PFSK-1 (cell line): ENCODE measurements at regions not wholly inside any gene's neighbourhood (a gene's known extent, or its start where the extent isn't known, plus 50 kb on each side); places are given as distances from the start of the nearest gene placed in this dataset.

ENCODE experiments used
- FOXP2 ChIP-seq: optimal IDR thresholded peaks from 2 replicates; pipeline ENCODE3; 2011; ENCODE audit warnings: borderline replicate concordance, control low read depth, inconsistent platforms; ENCODE audit not compliant: insufficient read depth; ENCODE audit errors: extremely low read length, extremely low read depth
- POLR2AphosphoS5 ChIP-seq: IDR thresholded peaks from 2 replicates; pipeline ENCODE4 v1.6.1; 2012; ENCODE audit warnings: low read depth, mild to moderate bottlenecking, control low read depth, low read length, moderate library complexity
- REST ChIP-seq, 2 experiments: IDR thresholded peaks; 2 replicates each; pipeline versions ENCODE4 v1.6.1 to v1.8.0; 2011 to 2012; ENCODE audit warnings: low read depth in 2 of 2, low read length in 2 of 2, control low read depth in 1 of 2, inconsistent platforms in 1 of 2, mild to moderate bottlenecking in 1 of 2, moderate library complexity in 1 of 2; ENCODE audit not compliant: insufficient read depth in 1 of 2
- SIN3A ChIP-seq: IDR thresholded peaks from 2 replicates; pipeline ENCODE4 v1.6.1; 2012; ENCODE audit warnings: mild to moderate bottlenecking, low read length, moderate library complexity, borderline replicate concordance; ENCODE audit not compliant: insufficient read depth
- TAF1 ChIP-seq: IDR thresholded peaks from 2 replicates; pipeline ENCODE4 v1.6.1; 2012; ENCODE audit warnings: low read length, control low read depth, borderline replicate concordance; ENCODE audit not compliant: insufficient read depth

- no peak for TF ChIP-seq REST (IDR thresholded peaks at IDR 0.05; ENCODE audit: insufficient read depth in 1 of 2, low read depth in 2 of 2, low read length in 2 of 2)
- TF ChIP-seq SIN3A, result no peak
- no peak for TF ChIP-seq POLR2AphosphoS5
- no peak for TF ChIP-seq TAF1
- TF ChIP-seq FOXP2, result no peak
Measured at GRCh38 chr1:218507355-218508002, 162.3 kb downstream of the TGFB2 start.

- no peak for TF ChIP-seq POLR2AphosphoS5
- TF ChIP-seq REST (IDR thresholded peaks at IDR 0.05; ENCODE audit: insufficient read depth in 1 of 2, low read depth in 2 of 2, low read length in 2 of 2), result no peak
- TF ChIP-seq FOXP2, result no peak
- TF ChIP-seq SIN3A, result no peak
- TF ChIP-seq TAF1, result no peak
Measured at GRCh38 chr1:218510153-218510772, 165.1 kb downstream of the TGFB2 start.

DNA sequence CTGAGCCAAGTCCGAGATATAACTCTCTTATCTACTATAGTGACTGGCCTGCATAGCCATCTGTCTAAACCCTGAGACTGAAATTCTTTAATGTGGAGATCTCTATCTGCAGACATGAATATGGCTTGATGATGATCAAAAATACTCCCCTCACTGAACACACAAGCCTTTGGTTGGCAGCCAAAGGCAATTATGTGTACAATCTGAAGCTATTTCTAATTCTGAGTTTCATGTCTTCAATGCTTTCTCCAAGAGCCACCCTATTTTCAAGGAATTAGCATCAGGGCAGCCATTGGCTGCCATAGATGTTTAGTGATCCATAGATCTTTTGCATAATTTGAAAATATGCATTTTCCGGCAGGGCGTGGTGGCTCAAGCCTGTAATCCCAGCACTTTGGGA is 168.2 kb downstream of the TGFB2 start:
- no peak for TF ChIP-seq REST (IDR thresholded peaks at IDR 0.05; ENCODE audit: insufficient read depth in 1 of 2, low read depth in 2 of 2, low read length in 2 of 2)
- TF ChIP-seq POLR2AphosphoS5, result no peak

DNA sequence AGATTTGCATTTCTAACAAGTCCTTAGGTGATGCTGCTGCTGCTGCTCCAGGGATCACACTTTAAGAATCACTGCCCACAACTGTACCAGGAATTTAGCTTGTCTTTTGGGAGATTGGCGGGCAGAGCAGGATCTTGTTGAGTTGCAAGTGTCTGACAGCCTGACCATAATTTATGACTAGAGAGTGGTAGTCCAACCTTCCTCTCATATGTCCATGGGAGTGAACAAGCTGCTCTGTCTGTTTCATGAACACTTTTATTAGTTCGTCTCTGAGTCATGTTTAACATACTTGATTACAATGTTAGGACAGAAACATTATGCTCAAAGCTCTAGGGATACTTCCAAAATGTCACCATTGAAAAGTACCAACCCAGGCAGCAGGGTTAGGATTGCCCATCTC is 169.6 kb downstream of the TGFB2 start:
- TF ChIP-seq SIN3A (no peak), POLR2AphosphoS5 (no peak), REST (IDR thresholded peaks at IDR 0.05; ENCODE audit: insufficient read depth in 1 of 2, low read depth in 2 of 2, low read length in 2 of 2) (no peak), TAF1 (no peak), FOXP2 (no peak)
